ENCODE measurements at regions not wholly inside any gene's neighbourhood (a gene's known extent, or its start where the extent isn't known, plus 50 kb on each side); places are given as distances from the start of the nearest gene placed in this dataset.

GRCh38 chr9:82555031-82555430 is 507.9 kb downstream of the RASEF start:
- no peak overlapping the region for H3T11ph ChIP-seq (ENCODE audit: low read length)
- H3K4me2 ChIP-seq (ENCODE audit: insufficient read depth, insufficient read length, low read length), result no peak overlapping the region
- H3K4me1 ChIP-seq (ENCODE audit: insufficient read depth, low read length), result no peaks in the 10 kb centered on the region
- H3K18ac ChIP-seq (ENCODE audit: insufficient read length, low read depth, low read length), result no peak overlapping the region
- H3K14ac ChIP-seq (ENCODE audit: insufficient read depth, low read length), result no peak overlapping the region
- H3K23me2 ChIP-seq (ENCODE audit: insufficient read length, low read depth, low read length, poor library complexity, severe bottlenecking), result no peaks in the 10 kb centered on the region
- H2BK20ac ChIP-seq (ENCODE audit: low read depth, low read length, poor library complexity, severe bottlenecking), result no peak overlapping the region
- H3K4ac ChIP-seq (ENCODE audit: low read depth, low read length), result no peak overlapping the region
- H3K79me1 ChIP-seq (ENCODE audit: insufficient read depth, low read depth, low read length, poor library complexity, severe bottlenecking), result no peaks in the 10 kb centered on the region
- H4K91ac ChIP-seq (ENCODE audit: insufficient read length, low read depth, low read length), result no peak overlapping the region
- no peak overlapping the region for H2BK12ac ChIP-seq (ENCODE audit: insufficient read length, low read depth, low read length)
- no peak for DNase-seq
- H4K5ac ChIP-seq (ENCODE audit: insufficient read length, low read depth, low read length), result no peak overlapping the region
- WGBS (ENCODE audit: extremely low coverage, insufficient read length, low lambda C conversion rate), result no CpG with 5 or more reads among the region's 1 CpG
- H3K4me3 Mint-ChIP-seq, result no peak overlapping the region
- no peak overlapping the region for H2BK120ac ChIP-seq (ENCODE audit: low read depth, low read length, poor library complexity, severe bottlenecking)
- no peaks in the 10 kb centered on the region for H3K27me3 Mint-ChIP-seq (ENCODE audit: low read depth)
- H2BK5ac ChIP-seq (ENCODE audit: insufficient read length, low read length), result no peak overlapping the region
- no peak overlapping the region for H3K9ac ChIP-seq (ENCODE audit: extremely low read depth, insufficient read length, low read length)
- H2BK15ac ChIP-seq (ENCODE audit: low read depth, low read length), result no peak overlapping the region
- H3K27ac Mint-ChIP-seq, result no peak overlapping the region
- no peak for TF ChIP-seq CTCF (conservative IDR thresholded peaks at IDR 0.05)
- no peaks in the 10 kb centered on the region for H3K27me3 ChIP-seq (ENCODE audit: insufficient read depth, low read length)
- no peak overlapping the region for H3K56ac ChIP-seq (ENCODE audit: insufficient read length, low read depth, low read length)
- no peak overlapping the region for H2AK5ac ChIP-seq (ENCODE audit: insufficient read length, low read length)
- H3K79me2 ChIP-seq (ENCODE audit: insufficient read depth, low read length), result no peaks in the 10 kb centered on the region
- H3K27ac ChIP-seq (ENCODE audit: insufficient read length, low read depth, low read length), result no peak overlapping the region
- H3K36me3 Mint-ChIP-seq (ENCODE audit: insufficient read depth in 1 of 3, low read depth in 3 of 3), result no peaks in the 10 kb centered on the region
- H3K9me3 ChIP-seq (ENCODE audit: control insufficient read depth, low read depth, low read length), result no peaks in the 10 kb centered on the region
- H3K9me3 Mint-ChIP-seq, result no peaks in the 10 kb centered on the region
- H4K20me1 ChIP-seq (ENCODE audit: control insufficient read depth, insufficient read depth, insufficient read length), result no peaks in the 10 kb centered on the region
- H2AFZ ChIP-seq (ENCODE audit: low read length), result no peak overlapping the region
- H3K4me1 Mint-ChIP-seq, result peaks cover 9 to 10% of the 10 kb centered on the region in 2 experiments
- H3K23ac ChIP-seq (ENCODE audit: insufficient read length, low read depth, low read length), result no peak overlapping the region
- no peak overlapping the region for H4K8ac ChIP-seq (replicated peaks; ENCODE audit: insufficient read length, low read depth, low read length)
